ENCODE measurements at regions not wholly inside any gene's neighbourhood (a gene's known extent, or its start where the extent isn't known, plus 50 kb on each side); places are given as distances from the start of the nearest gene placed in this dataset.

- intact Hi-C loops (cut with micrococcal nuclease): no loop called here
- no peak for TF ChIP-seq CTCF (IDR thresholded peaks at IDR 0.05)
- H3K36me3 Mint-ChIP-seq (ENCODE audit: low read depth): no peaks in the 10 kb centered on the region
- DNase-seq (no peak), ATAC-seq (no peak)
- H3K9me3 Mint-ChIP-seq: no peaks in the 10 kb centered on the region
- ChIA-PET CTCF (no interaction called here), POLR2A (no interaction called here)
- no peak overlapping the region for H3K4me3 Mint-ChIP-seq
- H3K4me1 Mint-ChIP-seq (ENCODE audit: low read depth): no peaks in the 10 kb centered on the region
- peaks cover 3% of the 10 kb centered on the region for H3K27me3 Mint-ChIP-seq
- no peak overlapping the region for H3K27ac Mint-ChIP-seq
These were observed 242.1 kb upstream of the DYNLRB2 start for GRCh38 chr16:80298676-80299075.

DNA sequence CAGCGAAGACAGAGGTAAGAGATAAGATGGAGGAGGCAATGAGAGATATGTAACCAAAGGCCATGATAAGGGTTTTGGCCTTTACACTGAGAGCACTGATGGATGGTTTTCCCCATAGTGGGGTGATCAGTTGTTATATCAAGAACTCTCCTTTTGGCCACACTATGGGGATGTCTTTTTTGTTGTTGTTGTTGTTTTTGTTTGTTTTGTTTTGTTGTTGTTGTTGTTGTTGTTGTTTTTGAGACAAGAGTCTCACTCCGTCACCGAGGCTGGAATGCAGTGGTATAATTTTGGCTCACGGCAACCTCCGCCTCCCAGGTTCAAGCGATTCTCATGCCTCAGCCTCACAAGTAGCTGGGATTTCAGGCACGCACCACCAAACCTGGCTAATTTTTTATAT is 244.8 kb upstream of the DYNLRB2 start:
- ATAC-seq: no peak
- intact Hi-C loops (cut with micrococcal nuclease): no loop called here
- no peak for DNase-seq
- H3K27ac Mint-ChIP-seq: no peak overlapping the region
- ChIA-PET CTCF (no interaction called here), POLR2A (no interaction called here)
- H3K36me3 Mint-ChIP-seq (ENCODE audit: low read depth): no peaks in the 10 kb centered on the region
- H3K4me1 Mint-ChIP-seq (ENCODE audit: low read depth): no peaks in the 10 kb centered on the region
- no peaks in the 10 kb centered on the region for H3K9me3 Mint-ChIP-seq
- peaks cover 3% of the 10 kb centered on the region for H3K27me3 Mint-ChIP-seq
- H3K4me3 Mint-ChIP-seq: no peak overlapping the region
- TF ChIP-seq CTCF (IDR thresholded peaks at IDR 0.05): no peak

DNA sequence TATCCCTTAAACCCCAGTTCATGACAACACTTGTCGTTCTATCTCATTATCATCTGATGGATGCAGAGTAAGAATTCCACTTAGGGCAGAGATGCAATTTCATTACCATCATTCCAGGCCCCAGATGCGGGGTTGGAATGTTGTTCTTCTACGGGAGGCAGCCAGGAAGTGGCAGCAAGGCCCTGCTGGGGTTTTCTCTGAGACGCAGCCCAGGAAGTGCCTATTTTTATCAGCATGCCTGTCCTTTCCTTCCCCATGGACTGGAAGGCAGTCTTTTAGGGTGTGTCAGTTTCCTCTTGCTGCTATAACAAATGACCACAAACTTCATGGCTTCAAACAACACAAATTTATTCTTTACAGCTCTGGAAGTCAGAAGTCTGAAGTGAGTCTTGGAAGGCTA is 246.6 kb upstream of the DYNLRB2 start:
- H3K9me3 Mint-ChIP-seq: no peaks in the 10 kb centered on the region
- no peak overlapping the region for H3K27ac Mint-ChIP-seq
- intact Hi-C loops (cut with micrococcal nuclease): no loop called here
- no peaks in the 10 kb centered on the region for H3K36me3 Mint-ChIP-seq (ENCODE audit: low read depth)
- TF ChIP-seq CTCF (IDR thresholded peaks at IDR 0.05): no peak
- H3K27me3 Mint-ChIP-seq: peaks cover 3% of the 10 kb centered on the region
- H3K4me3 Mint-ChIP-seq: no peak overlapping the region
- no peak for DNase-seq
- ChIA-PET POLR2A (no interaction called here), CTCF (no interaction called here)
- no peak for ATAC-seq
- no peaks in the 10 kb centered on the region for H3K4me1 Mint-ChIP-seq (ENCODE audit: low read depth)

DNA sequence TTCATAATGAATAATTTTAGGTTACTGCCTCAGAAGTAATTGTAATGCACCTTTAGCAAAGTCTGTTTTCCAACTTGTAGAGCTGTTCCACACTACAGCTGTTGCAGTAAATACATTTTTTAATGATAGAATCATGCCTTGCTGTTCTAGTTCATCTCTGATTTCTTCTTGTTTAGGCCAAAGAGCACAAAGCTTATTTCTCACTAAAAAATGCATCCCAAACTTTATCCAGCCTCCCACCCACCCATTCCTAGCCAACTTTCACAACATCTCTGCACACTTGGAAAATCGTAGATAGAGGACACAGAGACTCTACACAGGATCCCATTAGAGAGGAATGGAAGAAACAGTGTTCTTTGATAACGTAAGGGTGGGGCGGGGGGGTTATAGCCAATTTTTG is 252.2 kb upstream of the DYNLRB2 start:
- POLR2A ChIA-PET: no interaction called here
- intact Hi-C loops (cut with micrococcal nuclease): no loop called here

GRCh38 chr16:80287674-80288073 is 253.1 kb upstream of the DYNLRB2 start:
- Mint-ChIP-seq H3K9me3 (no peaks in the 10 kb centered on the region), H3K4me1 (ENCODE audit: low read depth) (no peaks in the 10 kb centered on the region), H3K4me3 (no peak overlapping the region), H3K27me3 (peaks cover 6% of the 10 kb centered on the region), H3K27ac (no peak overlapping the region), H3K36me3 (ENCODE audit: low read depth) (no peaks in the 10 kb centered on the region)
- POLR2A ChIA-PET: no interaction called here
- no peak for TF ChIP-seq CTCF (IDR thresholded peaks at IDR 0.05)
- CTCF ChIA-PET: no interaction called here
- ATAC-seq (no peak), DNase-seq (no peak)
- intact Hi-C loops (cut with micrococcal nuclease): no loop called here

More for the DNA sequence above, 252.2 kb upstream of the DYNLRB2 start:
- H3K27me3 Mint-ChIP-seq: peaks cover 4% of the 10 kb centered on the region
- no peak for TF ChIP-seq CTCF (IDR thresholded peaks at IDR 0.05)
- CTCF ChIA-PET: no interaction called here
- ATAC-seq: no peak
- no peak overlapping the region for H3K27ac Mint-ChIP-seq
- no peaks in the 10 kb centered on the region for H3K4me1 Mint-ChIP-seq (ENCODE audit: low read depth)
- H3K36me3 Mint-ChIP-seq (ENCODE audit: low read depth): no peaks in the 10 kb centered on the region
- DNase-seq: no peak
- no peak overlapping the region for H3K4me3 Mint-ChIP-seq
- H3K9me3 Mint-ChIP-seq: no peaks in the 10 kb centered on the region
